GM12873 (cell line): ENCODE measurements at regions not wholly inside any gene's neighbourhood (a gene's known extent, or its start where the extent isn't known, plus 50 kb on each side); places are given as distances from the start of the nearest gene placed in this dataset.

Experiments used
- CTCF ChIP-seq: IDR thresholded peaks from 2 replicates; pipeline ENCODE4 v1.5.1; 2012; ENCODE audit warnings: low read depth, mild to moderate bottlenecking, moderate library complexity, low read length, control low read depth; ENCODE audit not compliant: insufficient read depth; ENCODE audit errors: missing control alignments

GRCh38 chr15:95763426-95763825, 567.1 kb upstream of the NR2F2 start:
- TF ChIP-seq CTCF: no peak

- TF ChIP-seq CTCF: no peak
These were observed 565.3 kb upstream of the NR2F2 start for GRCh38 chr15:95765161-95765560.

- TF ChIP-seq CTCF: no peak
These were observed 560.3 kb upstream of the NR2F2 start for GRCh38 chr15:95770196-95770595.

- TF ChIP-seq CTCF: no peak
These were observed 557.5 kb upstream of the NR2F2 start for GRCh38 chr15:95772982-95773381.

- no peak for TF ChIP-seq CTCF
These were observed 546.0 kb upstream of the NR2F2 start for GRCh38 chr15:95784508-95784907.

- no peak for TF ChIP-seq CTCF
These were observed 537.3 kb upstream of the NR2F2 start for GRCh38 chr15:95793231-95793630.

- no peak for TF ChIP-seq CTCF
These were observed 535.1 kb upstream of the NR2F2 start for GRCh38 chr15:95795386-95795785.
